GM12864 (cell line): ENCODE measurements at regions not wholly inside any gene's neighbourhood (a gene's known extent, or its start where the extent isn't known, plus 50 kb on each side); places are given as distances from the start of the nearest gene placed in this dataset.

ENCODE experiments used
- DNase-seq: peaks from one replicate; pipeline ENCODE4 v3.0.0-alpha.2; 2011; ENCODE audit warnings: low read depth
- H3K4me3 ChIP-seq: 2 replicates; pipeline ENCODE4 v1.5.1; 2011; ENCODE audit warnings: mild to moderate bottlenecking, low read depth, low read length, control low read depth
- TF ChIP-seq, protein P1 (sequence below): IDR thresholded peaks from 2 replicates; pipeline ENCODE4 v1.5.1; 2011; ENCODE audit warnings: low read depth, mild to moderate bottlenecking, moderate library complexity, low read length, control low read depth, inconsistent platforms; ENCODE audit errors: missing control alignments

DNA sequence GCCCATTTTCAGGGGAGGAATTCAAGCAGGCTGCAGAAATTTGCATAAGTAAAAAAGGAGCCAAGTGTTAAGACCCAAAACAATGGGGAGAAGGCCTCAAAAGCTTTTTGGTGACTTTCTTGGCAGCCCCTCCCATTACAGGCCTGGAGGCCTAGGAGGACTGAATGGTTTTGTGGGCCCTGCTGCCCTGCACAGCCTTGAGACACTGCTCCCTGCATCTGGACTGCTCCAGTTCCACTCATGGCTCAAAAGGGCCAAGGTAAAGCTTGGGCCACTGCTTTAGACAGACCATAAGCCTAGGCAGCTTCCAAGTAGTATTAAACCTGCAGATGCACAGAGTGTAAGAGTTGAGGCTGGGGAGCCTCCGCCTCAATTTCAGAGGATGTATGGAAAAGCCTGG lies 501.6 kb downstream of the MID1IP1 start:
- H3K4me3 ChIP-seq: no peak overlapping the region
- TF ChIP-seq, protein P1, sequence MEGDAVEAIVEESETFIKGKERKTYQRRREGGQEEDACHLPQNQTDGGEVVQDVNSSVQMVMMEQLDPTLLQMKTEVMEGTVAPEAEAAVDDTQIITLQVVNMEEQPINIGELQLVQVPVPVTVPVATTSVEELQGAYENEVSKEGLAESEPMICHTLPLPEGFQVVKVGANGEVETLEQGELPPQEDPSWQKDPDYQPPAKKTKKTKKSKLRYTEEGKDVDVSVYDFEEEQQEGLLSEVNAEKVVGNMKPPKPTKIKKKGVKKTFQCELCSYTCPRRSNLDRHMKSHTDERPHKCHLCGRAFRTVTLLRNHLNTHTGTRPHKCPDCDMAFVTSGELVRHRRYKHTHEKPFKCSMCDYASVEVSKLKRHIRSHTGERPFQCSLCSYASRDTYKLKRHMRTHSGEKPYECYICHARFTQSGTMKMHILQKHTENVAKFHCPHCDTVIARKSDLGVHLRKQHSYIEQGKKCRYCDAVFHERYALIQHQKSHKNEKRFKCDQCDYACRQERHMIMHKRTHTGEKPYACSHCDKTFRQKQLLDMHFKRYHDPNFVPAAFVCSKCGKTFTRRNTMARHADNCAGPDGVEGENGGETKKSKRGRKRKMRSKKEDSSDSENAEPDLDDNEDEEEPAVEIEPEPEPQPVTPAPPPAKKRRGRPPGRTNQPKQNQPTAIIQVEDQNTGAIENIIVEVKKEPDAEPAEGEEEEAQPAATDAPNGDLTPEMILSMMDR: no peak
- DNase-seq: no peak

DNA sequence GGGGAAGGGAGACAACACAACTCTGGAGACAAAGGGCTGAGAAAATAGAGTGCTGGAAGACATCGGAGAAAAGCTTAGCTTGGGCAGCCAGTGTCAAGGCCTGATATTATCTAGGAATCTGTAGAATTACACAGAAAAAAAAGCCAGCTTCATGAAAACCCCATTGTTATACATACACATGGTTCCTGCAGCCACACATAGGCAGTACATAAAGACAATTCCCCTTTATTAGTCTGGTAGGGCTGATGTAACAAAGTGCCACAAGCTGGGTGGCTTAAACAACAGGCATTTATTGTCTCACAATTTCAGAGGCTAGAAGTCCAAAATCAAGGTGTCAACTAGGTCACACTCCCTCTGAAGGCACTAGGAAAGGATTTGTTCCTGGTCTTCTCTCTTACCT lies 503.5 kb downstream of the MID1IP1 start:
- TF ChIP-seq, protein P1: no peak
- H3K4me3 ChIP-seq: no peak overlapping the region
- no peak for DNase-seq

DNA sequence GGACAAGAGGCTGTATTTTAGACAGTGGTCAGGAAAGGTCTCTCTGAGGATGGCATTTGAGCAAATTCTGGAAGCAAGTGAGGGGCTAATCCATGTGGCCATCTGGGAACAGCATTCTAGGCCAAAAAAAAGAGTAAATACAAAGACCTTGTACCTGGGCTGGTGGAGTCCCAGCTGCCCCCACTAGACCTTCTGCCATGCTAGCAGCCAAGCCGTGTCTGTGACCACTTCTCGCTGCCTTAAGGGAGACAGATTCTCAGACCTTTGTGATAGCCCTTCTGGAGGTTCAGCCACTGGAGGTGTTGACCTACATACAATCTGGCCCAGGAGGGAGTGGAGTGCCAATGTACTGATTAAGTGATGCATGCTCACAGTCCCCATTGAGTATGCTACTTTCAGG lies 506.2 kb downstream of the MID1IP1 start:
- no peak overlapping the region for H3K4me3 ChIP-seq
- DNase-seq: no peak
- TF ChIP-seq, protein P1: no peak

DNA sequence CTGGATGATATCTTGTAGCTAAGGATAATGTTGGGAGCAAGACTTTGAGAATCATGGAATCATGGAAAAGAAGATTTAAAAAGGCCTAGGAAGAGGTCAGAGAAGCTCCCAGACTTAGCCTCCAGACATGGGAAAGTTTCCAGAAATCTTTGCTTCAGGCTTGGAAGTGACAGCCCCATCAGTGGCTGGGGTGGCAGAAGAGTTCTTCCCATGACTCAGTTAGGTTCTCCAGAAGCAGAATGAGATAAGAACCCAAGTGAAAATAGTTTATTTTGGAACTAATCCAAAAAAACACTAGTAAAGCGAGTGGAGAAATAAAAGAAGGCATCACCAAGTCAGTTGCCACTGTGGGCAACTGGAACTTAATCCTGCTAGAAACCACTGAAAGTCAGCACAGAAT lies 506.9 kb downstream of the MID1IP1 start:
- no peak for DNase-seq
- no peak overlapping the region for H3K4me3 ChIP-seq
- TF ChIP-seq, protein P1: no peak

DNA sequence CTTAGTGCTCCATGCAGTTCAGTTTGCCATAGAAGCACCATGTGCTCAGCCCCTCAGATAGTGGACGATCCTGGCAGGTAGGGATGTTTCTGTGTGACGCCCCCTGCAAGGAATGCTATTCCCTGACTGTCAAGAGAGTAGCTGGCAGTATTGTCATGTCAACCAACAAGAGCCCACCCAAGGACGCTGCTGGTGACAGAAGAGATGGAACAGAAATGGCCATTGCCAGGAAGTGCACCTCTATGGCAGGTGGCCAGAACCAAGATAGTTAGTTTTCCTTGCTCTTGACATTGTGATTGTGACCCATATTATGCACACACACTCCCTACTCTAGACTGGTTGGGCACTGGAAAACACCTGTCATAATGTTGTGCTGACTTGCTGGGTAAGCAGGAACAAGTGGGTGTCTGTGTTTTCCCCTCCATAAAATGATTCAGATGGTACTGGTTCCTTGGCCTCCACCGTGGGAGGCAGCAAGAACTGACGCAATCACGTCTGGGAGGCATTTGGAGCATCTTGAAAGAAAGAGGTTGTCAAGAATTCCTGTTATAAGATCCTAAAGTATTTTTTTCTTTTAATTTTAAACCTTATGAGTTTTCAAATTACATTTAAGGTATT lies 507.9 kb downstream of the MID1IP1 start:
- no peak for DNase-seq
- H3K4me3 ChIP-seq: no peak overlapping the region
- TF ChIP-seq, protein P1: no peak

DNA sequence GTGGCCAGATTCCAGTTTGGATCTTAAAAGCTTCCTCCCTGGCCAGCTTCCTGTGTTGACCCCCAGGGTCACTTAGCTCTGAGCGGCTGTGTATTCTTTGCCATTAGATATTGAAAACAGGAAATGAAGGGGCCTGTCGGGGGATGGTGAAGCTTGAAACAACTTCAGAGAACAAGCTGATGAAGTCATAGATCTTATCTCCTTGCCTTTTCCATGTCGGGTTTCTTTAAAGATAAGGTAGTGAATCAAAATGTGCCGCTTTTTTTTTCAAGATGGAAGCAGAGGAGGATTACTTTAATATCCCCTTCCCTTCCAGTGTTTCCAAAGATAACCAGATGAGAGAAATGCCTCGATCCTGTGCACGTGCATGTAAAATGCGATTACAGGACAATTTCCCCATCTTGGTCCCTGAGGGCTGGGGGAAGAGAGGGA lies 508.5 kb downstream of the MID1IP1 start:
- no peak overlapping the region for H3K4me3 ChIP-seq
- no peak for DNase-seq
- TF ChIP-seq, protein P1: no peak

DNA sequence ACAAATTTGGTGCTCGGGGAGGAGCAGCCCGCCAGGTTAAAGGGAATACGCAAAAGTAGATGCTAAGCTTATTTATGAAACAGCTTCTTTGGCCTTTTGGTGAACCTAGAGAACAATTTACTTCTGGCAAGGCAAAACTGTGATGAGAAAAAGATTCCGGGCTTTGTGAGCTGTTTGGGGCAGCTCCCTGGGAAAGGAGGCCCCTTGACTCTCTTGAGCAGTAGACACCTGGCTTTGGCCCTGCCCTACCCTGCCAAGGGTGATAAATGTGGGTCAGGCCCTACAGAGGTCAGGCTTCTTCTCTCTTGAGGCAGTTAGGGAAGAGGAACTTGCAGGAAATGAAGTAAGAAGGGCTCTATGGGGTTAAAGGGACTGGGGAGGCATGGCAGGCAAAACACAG lies 509.6 kb downstream of the MID1IP1 start:
- TF ChIP-seq, protein P1: no peak
- no peak overlapping the region for H3K4me3 ChIP-seq
- DNase-seq: no peak
